ENCODE measurements at regions not wholly inside any gene's neighbourhood (a gene's known extent, or its start where the extent isn't known, plus 50 kb on each side); places are given as distances from the start of the nearest gene placed in this dataset.

GRCh38 chr2:8107621-8108378 lies 574.1 kb upstream of the ID2 start:
- intact Hi-C loops (cut with DNase I, micrococcal nuclease), result no loop called here
- H3K4me3 ChIP-seq, result no peak overlapping the region
- no peaks in the 10 kb centered on the region for H3K36me3 ChIP-seq (ENCODE audit: low read depth)
- no peaks in the 10 kb centered on the region for H3K4me1 ChIP-seq (ENCODE audit: low read depth)
- ATAC-seq (peak; percentile 18), DNase-seq (no peak)
- H3K9me3 ChIP-seq, result no peaks in the 10 kb centered on the region
- TF ChIP-seq CTCF (IDR thresholded peaks at IDR 0.05), result no peak

- no peaks in the 10 kb centered on the region for H3K4me1 ChIP-seq (ENCODE audit: low read depth)
- intact Hi-C loops (cut with DNase I, micrococcal nuclease), result no loop called here
- no peak for TF ChIP-seq CTCF (IDR thresholded peaks at IDR 0.05)
- H3K4me3 ChIP-seq, result no peak overlapping the region
- no peaks in the 10 kb centered on the region for H3K9me3 ChIP-seq
- no peak for ATAC-seq
- no peaks in the 10 kb centered on the region for H3K36me3 ChIP-seq (ENCODE audit: low read depth)
- no peak for DNase-seq
Measured at GRCh38 chr2:8110716-8111115, 571.1 kb upstream of the ID2 start.

- no peaks in the 10 kb centered on the region for H3K4me1 ChIP-seq (ENCODE audit: low read depth)
- no peak overlapping the region for H3K4me3 ChIP-seq
- no peak for TF ChIP-seq CTCF (IDR thresholded peaks at IDR 0.05)
- H3K9me3 ChIP-seq, result no peaks in the 10 kb centered on the region
- intact Hi-C loops (cut with DNase I, micrococcal nuclease), result no loop called here
- no peak for ATAC-seq
- H3K36me3 ChIP-seq (ENCODE audit: low read depth), result no peaks in the 10 kb centered on the region
- no peak for DNase-seq
Measured at GRCh38 chr2:8111193-8111592, 570.7 kb upstream of the ID2 start.

- H3K4me1 ChIP-seq (ENCODE audit: low read depth), result peaks cover 3% of the 10 kb centered on the region
- no peaks in the 10 kb centered on the region for H3K9me3 ChIP-seq
- no peak overlapping the region for H3K4me3 ChIP-seq
- no peak for ATAC-seq
- no peaks in the 10 kb centered on the region for H3K36me3 ChIP-seq (ENCODE audit: low read depth)
- intact Hi-C loops (cut with DNase I, micrococcal nuclease), result no loop called here
- TF ChIP-seq CTCF (IDR thresholded peaks at IDR 0.05), result no peak
- DNase-seq, result no peak
Measured at GRCh38 chr2:8115456-8115855, 566.4 kb upstream of the ID2 start.

- ATAC-seq, result no peak
- no peak for DNase-seq
- TF ChIP-seq CTCF (IDR thresholded peaks at IDR 0.05), result no peak
- Histone ChIP-seq H3K36me3 (ENCODE audit: low read depth) (no peaks in the 10 kb centered on the region), H3K9me3 (no peaks in the 10 kb centered on the region), H3K4me3 (no peak overlapping the region), H3K4me1 (ENCODE audit: low read depth) (peaks cover 3% of the 10 kb centered on the region)
- intact Hi-C loops (cut with DNase I, micrococcal nuclease), result no loop called here
Measured at GRCh38 chr2:8115966-8116365, 565.9 kb upstream of the ID2 start.

- Histone ChIP-seq H3K36me3 (ENCODE audit: low read depth) (no peaks in the 10 kb centered on the region), H3K4me3 (no peak overlapping the region), H3K4me1 (ENCODE audit: low read depth) (peaks cover 3% of the 10 kb centered on the region), H3K9me3 (no peaks in the 10 kb centered on the region)
- no peak for TF ChIP-seq CTCF (IDR thresholded peaks at IDR 0.05)
- DNase-seq, result peak in 1 of 3 donors; percentile 38
- ATAC-seq, result peak; percentile 51
- intact Hi-C loops (cut with DNase I, micrococcal nuclease), result no loop called here
Measured at GRCh38 chr2:8116661-8117060, 565.2 kb upstream of the ID2 start.

Measured in mucosa of descending colon (tissue), 3 donors.